ACC112 (cell line): ENCODE measurements at regions not wholly inside any gene's neighbourhood (a gene's known extent, or its start where the extent isn't known, plus 50 kb on each side); places are given as distances from the start of the nearest gene placed in this dataset.
"Not testable (repeated sequence)": the region's sequence is repeated elsewhere in the genome, so short reads cannot be mapped to it uniquely, and the experiment has no call there.

Experiments
- H2AFZ ChIP-seq: fragments of 200-600 bp; sonication (generic); one replicate; pipeline ENCODE4 v1.6.0; 2017; ENCODE audit warnings: antibody characterized with exemption, low read length; ENCODE audit not compliant: unreplicated experiment
- H3K27ac ChIP-seq: fragments of 200-600 bp; sonication (generic); 2 replicates; pipeline ENCODE4 v1.5.1; 2014; ENCODE audit warnings: low read depth, mild to moderate bottlenecking, antibody characterized with exemption, low read length, moderate library complexity
- H3K27me3 ChIP-seq: fragments of 200-600 bp; sonication (generic); 2 replicates; pipeline ENCODE4 v1.6.1; 2014; ENCODE audit warnings: mild to moderate bottlenecking, antibody characterized with exemption, low read length, moderate library complexity, mixed read lengths; ENCODE audit not compliant: insufficient read depth
- H3K36me3 ChIP-seq: fragments of 200-600 bp; sonication (generic); 2 replicates; pipeline ENCODE4 v1.6.1; 2016; ENCODE audit warnings: mild to moderate bottlenecking, antibody characterized with exemption, low read length, moderate library complexity, mixed read lengths; ENCODE audit not compliant: insufficient read depth
- H3K4me1 ChIP-seq: fragments of 200-600 bp; sonication (generic); one replicate; pipeline ENCODE4 v1.6.1; 2016; ENCODE audit warnings: low read length, mixed read lengths; ENCODE audit not compliant: insufficient read depth, unreplicated experiment, control insufficient read depth
- H3K4me3 ChIP-seq: fragments of 200-600 bp; sonication (generic); 2 replicates; pipeline ENCODE4 v1.5.1; 2014; ENCODE audit warnings: mild to moderate bottlenecking, low read depth, low read length
- H3K79me2 ChIP-seq: fragments of 200-600 bp; sonication (generic); one replicate; pipeline ENCODE4 v1.6.0; 2016; ENCODE audit warnings: low read length; ENCODE audit not compliant: control insufficient read depth, unreplicated experiment, insufficient read depth

GRCh38 chr3:6066868-6067578 lies 793.9 kb upstream of the GRM7 start:
- not testable (repeated sequence) for H3K4me3 ChIP-seq, H3K36me3 ChIP-seq, H3K4me1 ChIP-seq, H3K27me3 ChIP-seq, H3K27ac ChIP-seq, H2AFZ ChIP-seq, H3K79me2 ChIP-seq

- no peak overlapping the region for H2AFZ ChIP-seq
- H3K27ac ChIP-seq, result no peak overlapping the region
- H3K36me3 ChIP-seq, result no peaks in the 10 kb centered on the region
- no peaks in the 10 kb centered on the region for H3K79me2 ChIP-seq
- no peak overlapping the region for H3K4me3 ChIP-seq
- H3K27me3 ChIP-seq, result no peaks in the 10 kb centered on the region
- no peaks in the 10 kb centered on the region for H3K4me1 ChIP-seq
Observed at GRCh38 chr3:6074952-6075351, 786.0 kb upstream of the GRM7 start.

- Histone ChIP-seq H3K27me3 (no peaks in the 10 kb centered on the region), H3K4me3 (no peak overlapping the region), H3K4me1 (no peaks in the 10 kb centered on the region), H3K36me3 (no peaks in the 10 kb centered on the region), H3K27ac (no peak overlapping the region), H3K79me2 (no peaks in the 10 kb centered on the region), H2AFZ (no peak overlapping the region)
Observed at GRCh38 chr3:6078436-6078835, 782.5 kb upstream of the GRM7 start.

- Histone ChIP-seq H3K27me3 (no peaks in the 10 kb centered on the region), H3K4me1 (no peaks in the 10 kb centered on the region), H3K79me2 (no peaks in the 10 kb centered on the region), H3K4me3 (no peak overlapping the region), H3K27ac (no peak overlapping the region), H2AFZ (no peak overlapping the region), H3K36me3 (no peaks in the 10 kb centered on the region)
Observed at GRCh38 chr3:6079011-6079410, 781.9 kb upstream of the GRM7 start.

GRCh38 chr3:6079561-6080179 lies 781.2 kb upstream of the GRM7 start:
- H2AFZ ChIP-seq, result no peak overlapping the region
- no peak overlapping the region for H3K27ac ChIP-seq
- no peaks in the 10 kb centered on the region for H3K27me3 ChIP-seq
- H3K4me1 ChIP-seq, result no peaks in the 10 kb centered on the region
- no peaks in the 10 kb centered on the region for H3K79me2 ChIP-seq
- no peaks in the 10 kb centered on the region for H3K36me3 ChIP-seq
- no peak overlapping the region for H3K4me3 ChIP-seq

- Histone ChIP-seq H2AFZ (no peak overlapping the region), H3K27me3 (no peaks in the 10 kb centered on the region), H3K4me3 (no peak overlapping the region), H3K4me1 (no peaks in the 10 kb centered on the region), H3K36me3 (no peaks in the 10 kb centered on the region), H3K79me2 (no peaks in the 10 kb centered on the region), H3K27ac (no peak overlapping the region)
Observed at GRCh38 chr3:6088433-6088832, 772.5 kb upstream of the GRM7 start.

- no peaks in the 10 kb centered on the region for H3K79me2 ChIP-seq
- H3K4me1 ChIP-seq, result no peaks in the 10 kb centered on the region
Observed at GRCh38 chr3:6089780-6090179, 771.1 kb upstream of the GRM7 start.

GRCh38 chr3:6091262-6091661 lies 769.7 kb upstream of the GRM7 start:
- H3K36me3 ChIP-seq, result no peaks in the 10 kb centered on the region
- no peak overlapping the region for H3K27ac ChIP-seq
- H3K4me1 ChIP-seq, result no peaks in the 10 kb centered on the region
- H2AFZ ChIP-seq, result no peak overlapping the region
- no peak overlapping the region for H3K4me3 ChIP-seq
- no peaks in the 10 kb centered on the region for H3K27me3 ChIP-seq
- no peaks in the 10 kb centered on the region for H3K79me2 ChIP-seq

More at GRCh38 chr3:6089780-6090179, 771.1 kb upstream of the GRM7 start:
- Histone ChIP-seq H3K27me3 (no peaks in the 10 kb centered on the region), H3K27ac (no peak overlapping the region), H3K4me3 (no peak overlapping the region), H3K36me3 (no peaks in the 10 kb centered on the region), H2AFZ (no peak overlapping the region)

- Histone ChIP-seq H3K4me3 (no peak overlapping the region), H3K4me1 (no peaks in the 10 kb centered on the region), H3K27ac (no peak overlapping the region), H2AFZ (no peak overlapping the region), H3K36me3 (no peaks in the 10 kb centered on the region), H3K27me3 (no peaks in the 10 kb centered on the region), H3K79me2 (no peaks in the 10 kb centered on the region)
Observed at GRCh38 chr3:6095006-6095405, 765.9 kb upstream of the GRM7 start.

GRCh38 chr3:6097021-6097420 lies 763.9 kb upstream of the GRM7 start:
- H2AFZ ChIP-seq, result no peak overlapping the region
- no peak overlapping the region for H3K4me3 ChIP-seq
- H3K27ac ChIP-seq, result no peak overlapping the region
- H3K36me3 ChIP-seq, result no peaks in the 10 kb centered on the region
- no peaks in the 10 kb centered on the region for H3K27me3 ChIP-seq
- H3K79me2 ChIP-seq, result no peaks in the 10 kb centered on the region
- H3K4me1 ChIP-seq, result no peaks in the 10 kb centered on the region

- H3K4me1 ChIP-seq, result no peaks in the 10 kb centered on the region
- no peak overlapping the region for H3K27ac ChIP-seq
- no peaks in the 10 kb centered on the region for H3K79me2 ChIP-seq
- no peaks in the 10 kb centered on the region for H3K36me3 ChIP-seq
- no peak overlapping the region for H2AFZ ChIP-seq
- no peaks in the 10 kb centered on the region for H3K27me3 ChIP-seq
- H3K4me3 ChIP-seq, result no peak overlapping the region
Observed at GRCh38 chr3:6097556-6097955, 763.4 kb upstream of the GRM7 start.
